ENCODE measurements at regions not wholly inside any gene's neighbourhood (a gene's known extent, or its start where the extent isn't known, plus 50 kb on each side); places are given as distances from the start of the nearest gene placed in this dataset.

GRCh38 chr5:72613515-72613914 lies 106.3 kb upstream of the ZNF366 start:
- WGBS, 2 experiments (ENCODE audit: extremely low coverage in 1 of 2, insufficient coverage in 1 of 2, insufficient read length in 1 of 2, insufficient replicate concordance in 2 of 2, low coverage in 1 of 2, low lambda C conversion rate in 2 of 2, missing lambda C conversion rate in 1 of 2) = 100% methylated on average over 2 of the region's 2 CpGs; no CpG with 5 or more reads in 1 of the 2 experiments
- no peak overlapping the region for H4K8ac ChIP-seq (ENCODE audit: extremely low read depth, insufficient read depth, low read length)
- no peak overlapping the region for H3K9ac ChIP-seq (replicated peaks in 1 of 4; ENCODE audit: extremely low read depth in 1 of 4, low read depth in 3 of 4, low read length in 3 of 4)
- CTCF ChIA-PET (ENCODE audit: partially characterized antibody) = interaction anchor here (1.4 kb wide), 1 partner anchor 18 kb away, joined by 5 read pairs; no protein-coding TSS in a partner anchor
- H3K27ac ChIP-seq (ENCODE audit: low read depth, low read length) = no peak overlapping the region
- POLR2A ChIA-PET (ENCODE audit: partially characterized antibody) = no interaction called here
- H3K27me3 ChIP-seq (replicated peaks in 1 of 4; ENCODE audit: control insufficient read depth in 3 of 4, extremely low read depth in 1 of 4, insufficient read depth in 3 of 4, low read length in 3 of 4) = no peaks in the 10 kb centered on the region
- H2BK5ac ChIP-seq (ENCODE audit: low read depth, low read length) = no peak overlapping the region
- H2BK12ac ChIP-seq (ENCODE audit: low read depth, low read length) = no peak overlapping the region
- H3K56ac ChIP-seq (replicated peaks; ENCODE audit: insufficient read length, low read depth, low read length) = no peak overlapping the region
- H2BK120ac ChIP-seq (replicated peaks; ENCODE audit: low read depth, low read length) = no peak overlapping the region
- no peak overlapping the region for H3K4ac ChIP-seq (replicated peaks; ENCODE audit: insufficient read length, low read depth, low read length)
- H3K4me1 ChIP-seq (replicated peaks in 1 of 4; ENCODE audit: control insufficient read depth in 3 of 4, insufficient read depth in 4 of 4, low read length in 3 of 4) = 0 out of 7 replicates have a peak, but pooled peaks cover 0 to under 1% (median 0%) of the 10 kb centered on the region in 4 experiments
- H3K23ac ChIP-seq (ENCODE audit: insufficient read length) = no peak overlapping the region
- no peak overlapping the region for H3K14ac ChIP-seq (ENCODE audit: insufficient read length)
- H4K20me1 ChIP-seq (replicated peaks in 1 of 2; ENCODE audit: control insufficient read depth in 1 of 2, insufficient read depth in 2 of 2, low read length in 2 of 2) = no peaks in the 10 kb centered on the region
- H3K23me2 ChIP-seq (ENCODE audit: low read depth, low read length) = no peaks in the 10 kb centered on the region
- no peak overlapping the region for H2AFZ ChIP-seq (ENCODE audit: low read length)
- H3K36me3 ChIP-seq (ENCODE audit: control insufficient read depth in 2 of 4, insufficient read depth in 4 of 4, low read length in 3 of 4) = no peaks in the 10 kb centered on the region
- H3K9me3 ChIP-seq (ENCODE audit: insufficient read depth in 2 of 2, low read depth in 1 of 2, low read length in 1 of 2) = no peaks in the 10 kb centered on the region
- no peak overlapping the region for H4K91ac ChIP-seq (replicated peaks; ENCODE audit: insufficient read length, low read length)
- H4K5ac ChIP-seq (ENCODE audit: insufficient read length, low read depth, low read length) = no peak overlapping the region
- no peak overlapping the region for H2BK15ac ChIP-seq (ENCODE audit: low read length)
- H3K4me3 ChIP-seq (ENCODE audit: extremely low read depth in 1 of 4, insufficient read depth in 2 of 4, low read depth in 3 of 4, low read length in 4 of 4) = no peak overlapping the region
- no peaks in the 10 kb centered on the region for H3K79me1 ChIP-seq (ENCODE audit: low read depth, low read length)
- no peak overlapping the region for H2AK5ac ChIP-seq (ENCODE audit: low read depth, low read length)
- DNase-seq (ENCODE audit: low read depth in 1 of 2, low spot score in 2 of 2) (no peak), FAIRE-seq (no peak)
- no peak overlapping the region for H3K18ac ChIP-seq (ENCODE audit: extremely low read depth, low read length)
- no peak overlapping the region for H2BK20ac ChIP-seq (ENCODE audit: low read length)
- H3K79me2 ChIP-seq (ENCODE audit: control insufficient read depth in 1 of 2, insufficient read depth in 2 of 2, low read length in 2 of 2) = no peaks in the 10 kb centered on the region
- H3K4me2 ChIP-seq (ENCODE audit: insufficient read depth in 1 of 2, low read depth in 2 of 2, low read length in 2 of 2) = no peak overlapping the region
- no peak for TF ChIP-seq SIN3A (conservative IDR thresholded peaks at IDR 0.05 in 1 of 2, IDR thresholded peaks at IDR 0.05 in 1 of 2; ENCODE audit: low read depth in 1 of 2, low read length in 2 of 2)
- no peak for TF ChIP-seq YY1 (IDR thresholded peaks at IDR 0.05; ENCODE audit: low read depth, low read length)
- TF ChIP-seq SP2 (IDR thresholded peaks at IDR 0.05; ENCODE audit: low read length) = no peak
- no peak for TF ChIP-seq ZNF274 (IDR thresholded peaks at IDR 0.05; ENCODE audit: borderline replicate concordance, extremely low read depth, low read length)
- TF ChIP-seq SIRT6 (IDR thresholded peaks at IDR 0.05; ENCODE audit: low read length) = no peak
- TF ChIP-seq, protein P1, sequence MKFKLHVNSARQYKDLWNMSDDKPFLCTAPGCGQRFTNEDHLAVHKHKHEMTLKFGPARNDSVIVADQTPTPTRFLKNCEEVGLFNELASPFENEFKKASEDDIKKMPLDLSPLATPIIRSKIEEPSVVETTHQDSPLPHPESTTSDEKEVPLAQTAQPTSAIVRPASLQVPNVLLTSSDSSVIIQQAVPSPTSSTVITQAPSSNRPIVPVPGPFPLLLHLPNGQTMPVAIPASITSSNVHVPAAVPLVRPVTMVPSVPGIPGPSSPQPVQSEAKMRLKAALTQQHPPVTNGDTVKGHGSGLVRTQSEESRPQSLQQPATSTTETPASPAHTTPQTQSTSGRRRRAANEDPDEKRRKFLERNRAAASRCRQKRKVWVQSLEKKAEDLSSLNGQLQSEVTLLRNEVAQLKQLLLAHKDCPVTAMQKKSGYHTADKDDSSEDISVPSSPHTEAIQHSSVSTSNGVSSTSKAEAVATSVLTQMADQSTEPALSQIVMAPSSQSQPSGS (IDR thresholded peaks at IDR 0.05; ENCODE audit: low read length) = no peak
- TF ChIP-seq, protein P2, sequence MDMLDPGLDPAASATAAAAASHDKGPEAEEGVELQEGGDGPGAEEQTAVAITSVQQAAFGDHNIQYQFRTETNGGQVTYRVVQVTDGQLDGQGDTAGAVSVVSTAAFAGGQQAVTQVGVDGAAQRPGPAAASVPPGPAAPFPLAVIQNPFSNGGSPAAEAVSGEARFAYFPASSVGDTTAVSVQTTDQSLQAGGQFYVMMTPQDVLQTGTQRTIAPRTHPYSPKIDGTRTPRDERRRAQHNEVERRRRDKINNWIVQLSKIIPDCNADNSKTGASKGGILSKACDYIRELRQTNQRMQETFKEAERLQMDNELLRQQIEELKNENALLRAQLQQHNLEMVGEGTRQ (IDR thresholded peaks at IDR 0.05; ENCODE audit: low read length) = no peak
- TF ChIP-seq TAF1 (IDR thresholded peaks at IDR 0.05; ENCODE audit: low read depth, low read length) = no peak
- TF ChIP-seq SIX5 (IDR thresholded peaks at IDR 0.05; ENCODE audit: low read depth, low read length) = no peak
- TF ChIP-seq SAP30 (IDR thresholded peaks at IDR 0.05; ENCODE audit: insufficient read depth, insufficient replicate concordance, low read length) = no peak
- TF ChIP-seq, protein P3, sequence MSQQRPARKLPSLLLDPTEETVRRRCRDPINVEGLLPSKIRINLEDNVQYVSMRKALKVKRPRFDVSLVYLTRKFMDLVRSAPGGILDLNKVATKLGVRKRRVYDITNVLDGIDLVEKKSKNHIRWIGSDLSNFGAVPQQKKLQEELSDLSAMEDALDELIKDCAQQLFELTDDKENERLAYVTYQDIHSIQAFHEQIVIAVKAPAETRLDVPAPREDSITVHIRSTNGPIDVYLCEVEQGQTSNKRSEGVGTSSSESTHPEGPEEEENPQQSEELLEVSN (IDR thresholded peaks at IDR 0.05) = no peak
- no peak for TF ChIP-seq BRCA1 (IDR thresholded peaks at IDR 0.05; ENCODE audit: low read depth, low read length)

All from H1 (cell line).